ENCODE measurements at regions not wholly inside any gene's neighbourhood (a gene's known extent, or its start where the extent isn't known, plus 50 kb on each side); places are given as distances from the start of the nearest gene placed in this dataset.

GRCh38 chr16:87085441-87085840, 231.8 kb downstream of the C16orf95 start:
- H3K27me3 ChIP-seq, result no peaks in the 10 kb centered on the region
- no peak overlapping the region for H3K4me3 ChIP-seq
- H3K4me1 ChIP-seq, result no peaks in the 10 kb centered on the region
- H3K9me3 ChIP-seq, result peaks cover 7 to 17% of the 10 kb centered on the region in 2 donors
- H3K36me3 ChIP-seq, result no peaks in the 10 kb centered on the region
- no peak for TF ChIP-seq CTCF (IDR thresholded peaks at IDR 0.05)
- DNase-seq (ENCODE audit: low spot score), result no peak
- no peak overlapping the region for H3K27ac ChIP-seq

GRCh38 chr16:87086156-87086555, 231.0 kb downstream of the C16orf95 start:
- no peaks in the 10 kb centered on the region for H3K27me3 ChIP-seq
- no peak for TF ChIP-seq CTCF (IDR thresholded peaks at IDR 0.05)
- H3K36me3 ChIP-seq, result no peaks in the 10 kb centered on the region
- no peak overlapping the region for H3K27ac ChIP-seq
- no peak overlapping the region for H3K4me3 ChIP-seq
- DNase-seq (ENCODE audit: low spot score), result no peak
- H3K9me3 ChIP-seq, result peaks cover 3 to 10% of the 10 kb centered on the region in 2 donors
- H3K4me1 ChIP-seq, result no peaks in the 10 kb centered on the region

GRCh38 chr16:87086575-87086974, 230.6 kb downstream of the C16orf95 start:
- Histone ChIP-seq H3K4me3 (no peak overlapping the region), H3K36me3 (no peaks in the 10 kb centered on the region), H3K27me3 (no peaks in the 10 kb centered on the region), H3K9me3 (peaks cover 0 to 7% of the 10 kb centered on the region in 2 donors), H3K27ac (no peak overlapping the region), H3K4me1 (no peaks in the 10 kb centered on the region)
- TF ChIP-seq CTCF (IDR thresholded peaks at IDR 0.05), result no peak
- no peak for DNase-seq (ENCODE audit: low spot score)

GRCh38 chr16:87092958-87093357, 224.2 kb downstream of the C16orf95 start:
- no peak for TF ChIP-seq CTCF (IDR thresholded peaks at IDR 0.05)
- DNase-seq (ENCODE audit: low spot score), result no peak
- Histone ChIP-seq H3K4me3 (no peak overlapping the region), H3K36me3 (no peaks in the 10 kb centered on the region), H3K9me3 (no peaks in the 10 kb centered on the region), H3K4me1 (no peaks in the 10 kb centered on the region), H3K27ac (no peak overlapping the region), H3K27me3 (no peaks in the 10 kb centered on the region)

GRCh38 chr16:87093804-87094555, 223.2 kb downstream of the C16orf95 start:
- no peak for TF ChIP-seq CTCF (IDR thresholded peaks at IDR 0.05)
- no peak overlapping the region for H3K27ac ChIP-seq
- no peaks in the 10 kb centered on the region for H3K27me3 ChIP-seq
- H3K4me3 ChIP-seq, result no peak overlapping the region
- H3K4me1 ChIP-seq, result no peaks in the 10 kb centered on the region
- H3K36me3 ChIP-seq, result no peaks in the 10 kb centered on the region
- H3K9me3 ChIP-seq, result no peaks in the 10 kb centered on the region
- no peak for DNase-seq (ENCODE audit: low spot score)

- Histone ChIP-seq H3K27me3 (no peaks in the 10 kb centered on the region), H3K4me1 (no peaks in the 10 kb centered on the region), H3K36me3 (no peaks in the 10 kb centered on the region), H3K9me3 (no peaks in the 10 kb centered on the region), H3K4me3 (no peak overlapping the region), H3K27ac (no peak overlapping the region)
- DNase-seq (ENCODE audit: low spot score), result no peak
- no peak for TF ChIP-seq CTCF (IDR thresholded peaks at IDR 0.05)
Measured at GRCh38 chr16:87094556-87094865, 222.7 kb downstream of the C16orf95 start.
